ENCODE measurements at regions not wholly inside any gene's neighbourhood (a gene's known extent, or its start where the extent isn't known, plus 50 kb on each side); places are given as distances from the start of the nearest gene placed in this dataset.

DNA sequence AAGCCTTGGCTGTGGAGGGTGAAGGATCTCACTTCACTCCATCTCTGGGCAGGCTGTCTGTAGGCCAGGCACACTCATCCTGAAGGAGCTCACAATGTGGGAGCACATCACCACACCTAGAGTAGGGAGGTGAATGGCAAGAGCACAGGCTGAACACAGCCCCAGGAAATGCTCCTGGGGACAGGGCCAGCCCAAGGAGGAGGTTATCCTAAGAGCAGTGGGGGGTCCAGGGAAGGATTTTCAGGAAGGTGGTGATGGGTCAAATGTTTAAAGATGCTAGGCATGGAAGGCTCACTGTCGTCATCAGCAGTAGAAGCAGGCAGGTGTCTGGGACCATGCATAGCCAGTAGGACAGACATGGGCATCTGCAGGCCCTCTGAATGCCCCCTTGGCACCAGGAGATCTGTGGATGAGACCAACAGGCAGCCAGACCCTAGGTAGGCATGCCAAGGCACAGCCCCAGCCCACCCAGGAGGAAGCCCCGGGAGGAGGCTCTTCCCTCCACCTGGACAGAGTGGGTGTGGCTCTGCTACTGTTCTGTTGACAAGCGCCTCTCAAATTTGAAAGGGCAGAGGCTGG is 91.7 kb upstream of the RAB6C start:
- TF ChIP-seq, protein P1, sequence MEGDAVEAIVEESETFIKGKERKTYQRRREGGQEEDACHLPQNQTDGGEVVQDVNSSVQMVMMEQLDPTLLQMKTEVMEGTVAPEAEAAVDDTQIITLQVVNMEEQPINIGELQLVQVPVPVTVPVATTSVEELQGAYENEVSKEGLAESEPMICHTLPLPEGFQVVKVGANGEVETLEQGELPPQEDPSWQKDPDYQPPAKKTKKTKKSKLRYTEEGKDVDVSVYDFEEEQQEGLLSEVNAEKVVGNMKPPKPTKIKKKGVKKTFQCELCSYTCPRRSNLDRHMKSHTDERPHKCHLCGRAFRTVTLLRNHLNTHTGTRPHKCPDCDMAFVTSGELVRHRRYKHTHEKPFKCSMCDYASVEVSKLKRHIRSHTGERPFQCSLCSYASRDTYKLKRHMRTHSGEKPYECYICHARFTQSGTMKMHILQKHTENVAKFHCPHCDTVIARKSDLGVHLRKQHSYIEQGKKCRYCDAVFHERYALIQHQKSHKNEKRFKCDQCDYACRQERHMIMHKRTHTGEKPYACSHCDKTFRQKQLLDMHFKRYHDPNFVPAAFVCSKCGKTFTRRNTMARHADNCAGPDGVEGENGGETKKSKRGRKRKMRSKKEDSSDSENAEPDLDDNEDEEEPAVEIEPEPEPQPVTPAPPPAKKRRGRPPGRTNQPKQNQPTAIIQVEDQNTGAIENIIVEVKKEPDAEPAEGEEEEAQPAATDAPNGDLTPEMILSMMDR (IDR thresholded peaks at IDR 0.05; ENCODE audit: extremely low read depth in 1 of 2, insufficient read depth in 1 of 2, low read depth in 1 of 2, low read length in 2 of 2) = no peak
- TF ChIP-seq POLR2A (IDR thresholded peaks at IDR 0.05; ENCODE audit: low read depth, low read length) (no peak), EZH2 (IDR thresholded peaks at IDR 0.05; ENCODE audit: borderline replicate concordance, low read depth, low read length, severe bottlenecking) (no peak), GATA2 (IDR thresholded peaks at IDR 0.05; ENCODE audit: insufficient read depth, insufficient read length, low read depth, low read length) (no peak), MYC (IDR thresholded peaks at IDR 0.05; ENCODE audit: low read depth, low read length) (no peak), POLR2AphosphoS5 (IDR thresholded peaks at IDR 0.05; ENCODE audit: insufficient read depth, low read depth, low read length) (no peak)
- TF ChIP-seq, protein P2, sequence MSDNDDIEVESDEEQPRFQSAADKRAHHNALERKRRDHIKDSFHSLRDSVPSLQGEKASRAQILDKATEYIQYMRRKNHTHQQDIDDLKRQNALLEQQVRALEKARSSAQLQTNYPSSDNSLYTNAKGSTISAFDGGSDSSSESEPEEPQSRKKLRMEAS (IDR thresholded peaks at IDR 0.05; ENCODE audit: insufficient read depth, insufficient read length) = no peak
